M059J (cell line): ENCODE measurements at regions not wholly inside any gene's neighbourhood (a gene's known extent, or its start where the extent isn't known, plus 50 kb on each side); places are given as distances from the start of the nearest gene placed in this dataset.

Experiments
- DNase-seq: peaks from one replicate; pipeline ENCODE4 v3.0.0-alpha.2; 2012; ENCODE audit warnings: low read depth

GRCh38 chrX:20863649-20864048 is 510.6 kb upstream of the CNKSR2 start:
- DNase-seq: no peak

GRCh38 chrX:20861113-20861512 is 513.1 kb upstream of the CNKSR2 start:
- DNase-seq: no peak

- no peak for DNase-seq
Measured at GRCh38 chrX:20857746-20858145, 516.5 kb upstream of the CNKSR2 start.

GRCh38 chrX:20838477-20838876 is 535.7 kb upstream of the CNKSR2 start:
- DNase-seq: no peak

GRCh38 chrX:20829665-20830491 is 544.3 kb upstream of the CNKSR2 start:
- peak; percentile 4 for DNase-seq

GRCh38 chrX:20825984-20826383 is 548.2 kb upstream of the CNKSR2 start:
- DNase-seq: no peak

GRCh38 chrX:20803971-20804370 is 537.3 kb upstream of the RPS6KA3 start:
- DNase-seq: no peak

- DNase-seq: no peak
Measured at GRCh38 chrX:20802036-20802435, 535.3 kb upstream of the RPS6KA3 start.

GRCh38 chrX:20796450-20796849 is 529.7 kb upstream of the RPS6KA3 start:
- DNase-seq: no peak

- no peak for DNase-seq
Measured at GRCh38 chrX:20789103-20789502, 522.4 kb upstream of the RPS6KA3 start.

GRCh38 chrX:20767346-20767745 is 500.6 kb upstream of the RPS6KA3 start:
- DNase-seq: no peak

GRCh38 chrX:20756585-20756984 is 489.9 kb upstream of the RPS6KA3 start:
- DNase-seq: no peak

GRCh38 chrX:20753076-20753475 is 486.4 kb upstream of the RPS6KA3 start:
- no peak for DNase-seq

- DNase-seq: no peak
Measured at GRCh38 chrX:20746690-20747089, 480.0 kb upstream of the RPS6KA3 start.

GRCh38 chrX:20743046-20743445 is 476.3 kb upstream of the RPS6KA3 start:
- DNase-seq: no peak

- no peak for DNase-seq
Measured at GRCh38 chrX:20742106-20742505, 475.4 kb upstream of the RPS6KA3 start.

GRCh38 chrX:20740443-20740842 is 473.7 kb upstream of the RPS6KA3 start:
- DNase-seq: no peak

- DNase-seq: no peak
Measured at GRCh38 chrX:20739038-20739745, 472.5 kb upstream of the RPS6KA3 start.

- DNase-seq: no peak
Measured at GRCh38 chrX:20729416-20729815, 462.7 kb upstream of the RPS6KA3 start.

- DNase-seq: no peak
Measured at GRCh38 chrX:20727447-20727846, 460.7 kb upstream of the RPS6KA3 start.

GRCh38 chrX:20720954-20721626 is 454.4 kb upstream of the RPS6KA3 start:
- no peak for DNase-seq

GRCh38 chrX:20718592-20719380 is 452.1 kb upstream of the RPS6KA3 start:
- no peak for DNase-seq
